ENCODE measurements at regions not wholly inside any gene's neighbourhood (a gene's known extent, or its start where the extent isn't known, plus 50 kb on each side); places are given as distances from the start of the nearest gene placed in this dataset.
"Not testable (repeated sequence)": the region's sequence is repeated elsewhere in the genome, so short reads cannot be mapped to it uniquely, and the experiment has no call there.

- H3K4me3 ChIP-seq (ENCODE audit: low read length), result no peak overlapping the region
- DNase-seq (ENCODE audit: low read depth), result peak; percentile 33
- no peak for TF ChIP-seq CTCF (IDR thresholded peaks at IDR 0.05; ENCODE audit: insufficient read depth, low read depth, low read length, missing control alignments)
These were observed 341.8 kb downstream of the RAP2B start for GRCh38 chr3:153503873-153504272.

- not testable (repeated sequence) for DNase-seq (ENCODE audit: low read depth); H3K4me3 ChIP-seq (ENCODE audit: low read length)
These were observed 344.2 kb downstream of the RAP2B start for GRCh38 chr3:153506205-153506604.

GRCh38 chr3:153506686-153507085 lies 344.7 kb downstream of the RAP2B start:
- H3K4me3 ChIP-seq (ENCODE audit: low read length), result not testable (repeated sequence)
- DNase-seq (ENCODE audit: low read depth), result peak; percentile 11

GRCh38 chr3:153513236-153513635 lies 351.2 kb downstream of the RAP2B start:
- peak; percentile 58 for TF ChIP-seq CTCF (IDR thresholded peaks at IDR 0.05; ENCODE audit: insufficient read depth, low read depth, low read length, missing control alignments)
- peak; percentile 43 for DNase-seq (ENCODE audit: low read depth)
- H3K4me3 ChIP-seq (ENCODE audit: low read length), result no peak overlapping the region

- TF ChIP-seq CTCF (IDR thresholded peaks at IDR 0.05; ENCODE audit: insufficient read depth, low read depth, low read length, missing control alignments), result no peak
- no peak overlapping the region for H3K4me3 ChIP-seq (ENCODE audit: low read length)
- no peak for DNase-seq (ENCODE audit: low read depth)
These were observed 366.4 kb downstream of the RAP2B start for GRCh38 chr3:153528473-153528872.

- no peak overlapping the region for H3K4me3 ChIP-seq (ENCODE audit: low read length)
- no peak for DNase-seq (ENCODE audit: low read depth)
- TF ChIP-seq CTCF (IDR thresholded peaks at IDR 0.05; ENCODE audit: insufficient read depth, low read depth, low read length, missing control alignments), result no peak
These were observed 377.2 kb downstream of the RAP2B start for GRCh38 chr3:153539263-153539662.

- no peak for TF ChIP-seq CTCF (IDR thresholded peaks at IDR 0.05; ENCODE audit: insufficient read depth, low read depth, low read length, missing control alignments)
- no peak for DNase-seq (ENCODE audit: low read depth)
- no peak overlapping the region for H3K4me3 ChIP-seq (ENCODE audit: low read length)
These were observed 383.4 kb downstream of the RAP2B start for GRCh38 chr3:153545471-153545870.

GRCh38 chr3:153547970-153548369 lies 385.9 kb downstream of the RAP2B start:
- DNase-seq (ENCODE audit: low read depth), result no peak
- no peak for TF ChIP-seq CTCF (IDR thresholded peaks at IDR 0.05; ENCODE audit: insufficient read depth, low read depth, low read length, missing control alignments)
- H3K4me3 ChIP-seq (ENCODE audit: low read length), result no peak overlapping the region

- not testable (repeated sequence) for H3K4me3 ChIP-seq (ENCODE audit: low read length); DNase-seq (ENCODE audit: low read depth)
These were observed 387.7 kb downstream of the RAP2B start for GRCh38 chr3:153549686-153550085.
